GM21367 (cell line): ENCODE measurements at regions not wholly inside any gene's neighbourhood (a gene's known extent, or its start where the extent isn't known, plus 50 kb on each side); places are given as distances from the start of the nearest gene placed in this dataset.
A peak's percentile ranks its signal among the peaks of the same experiment; 100 is the strongest.

Source experiments
- ATAC-seq: cut with Tn5 transposase; IDR thresholded peaks from one replicate; pipeline ENCODE4 v1.9.1; 2021; ENCODE audit not compliant: unreplicated experiment

DNA sequence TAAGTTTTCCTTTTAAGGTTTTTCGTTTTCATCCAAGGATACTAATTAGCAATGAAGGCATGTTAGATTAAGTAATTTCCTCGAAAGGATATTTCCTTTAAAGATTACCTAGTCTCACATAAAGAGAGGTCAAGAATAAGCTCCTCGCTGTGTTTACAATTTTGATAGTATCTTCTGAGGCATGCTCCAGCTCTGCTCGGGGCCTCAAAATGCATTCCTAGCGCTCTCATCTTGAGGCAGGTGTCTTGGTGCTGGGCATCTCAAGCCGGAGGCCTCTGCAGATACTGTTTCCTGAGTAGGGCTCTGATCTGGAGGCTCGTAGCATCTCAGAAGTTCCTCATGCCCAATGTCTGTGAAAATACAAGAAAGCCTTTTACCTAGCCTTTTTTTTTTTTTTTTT, 128.6 kb upstream of the SNX19 start:
- ATAC-seq = no peak

GRCh38 chr11:131052367-131052766, 136.1 kb upstream of the SNX19 start:
- no peak for ATAC-seq

GRCh38 chr11:131056036-131056435, 139.8 kb upstream of the SNX19 start:
- ATAC-seq = no peak

DNA sequence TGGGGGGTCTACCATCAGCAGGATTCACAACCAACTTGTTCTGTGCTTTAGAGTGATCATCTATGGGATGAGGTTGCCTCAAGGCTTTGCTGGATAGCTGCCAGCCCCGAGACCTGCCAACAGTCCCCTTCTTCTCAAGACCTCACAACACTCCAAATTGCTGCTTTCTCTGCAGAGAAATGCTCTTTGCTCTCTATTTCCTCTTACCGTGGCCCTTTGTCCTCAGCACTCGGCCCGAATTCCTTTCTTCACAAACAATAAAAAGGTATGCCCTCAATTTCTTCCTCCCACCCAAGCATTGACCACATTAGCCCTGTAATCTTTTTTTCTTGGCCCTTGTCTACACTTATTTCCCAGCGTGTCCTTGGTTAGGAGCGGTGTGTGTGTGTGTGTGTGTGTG, 147.4 kb upstream of the SNX19 start:
- ATAC-seq = no peak

GRCh38 chr11:131064373-131064991, 148.2 kb upstream of the SNX19 start:
- peak; percentile 82 for ATAC-seq

DNA sequence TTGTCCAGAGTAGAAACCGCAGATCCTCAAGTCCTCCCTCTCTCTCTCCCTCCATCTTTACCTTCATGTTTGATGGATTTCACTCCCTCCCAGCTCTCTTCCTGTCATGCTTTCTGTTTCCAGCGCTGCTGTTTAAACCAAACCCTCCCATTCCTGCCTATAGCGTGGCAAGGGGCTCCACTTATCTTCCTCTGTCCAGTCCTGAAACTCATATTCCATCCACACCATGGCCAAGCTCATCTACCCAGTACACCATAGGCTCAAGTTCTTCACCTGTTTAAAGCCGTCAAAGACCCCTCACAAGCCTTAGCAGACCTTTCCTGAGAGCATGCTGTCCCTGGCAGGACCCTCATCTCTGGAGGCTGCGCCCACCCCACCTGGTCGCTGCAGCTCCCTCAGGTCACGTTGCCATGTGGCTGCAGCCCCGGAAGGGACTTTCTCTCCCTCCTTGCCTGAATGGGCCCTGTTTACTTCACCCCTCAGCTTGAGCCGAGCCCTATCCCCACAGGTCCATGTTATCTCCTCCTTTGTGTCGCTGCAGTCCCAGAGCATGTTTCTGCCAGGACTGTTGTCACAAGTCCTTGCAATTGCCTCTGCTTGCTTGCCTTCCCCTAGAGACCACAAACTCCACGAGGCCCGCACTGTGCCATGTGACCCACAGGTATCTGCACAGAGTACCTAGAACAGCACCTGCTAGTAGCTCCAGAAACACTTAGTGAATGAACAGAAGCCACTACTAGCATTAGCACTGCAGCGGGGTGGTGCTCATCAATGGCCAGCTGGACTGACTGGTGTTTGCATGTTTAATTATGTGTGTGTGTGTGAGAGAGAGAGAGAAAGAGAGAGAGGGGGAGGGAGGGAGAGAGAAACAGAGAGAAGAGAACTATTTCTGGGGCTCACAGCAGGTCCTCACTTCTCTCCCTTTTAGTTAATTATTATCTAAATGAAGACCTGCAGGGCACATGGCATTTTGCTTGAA, 149.4 kb upstream of the SNX19 start:
- no peak for ATAC-seq

DNA sequence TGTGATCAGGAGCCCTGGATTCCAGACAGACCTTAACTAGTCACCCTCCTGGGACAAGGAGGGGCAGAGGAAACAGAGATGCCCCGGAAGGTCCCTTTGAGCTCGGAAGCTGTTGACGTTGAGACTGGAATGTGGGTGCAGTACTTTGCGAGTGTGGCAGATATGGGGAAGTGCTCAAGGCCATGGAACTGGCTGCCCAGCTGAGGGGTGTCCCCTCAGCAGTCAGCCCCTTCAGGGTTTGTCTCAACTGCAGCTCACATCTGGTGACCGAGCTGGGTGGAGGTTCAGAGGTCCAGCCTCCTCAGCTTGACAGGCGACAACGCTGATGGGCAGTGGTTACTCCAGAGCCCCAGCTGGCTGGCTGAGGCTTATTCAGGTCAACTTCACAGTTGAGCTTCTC, 150.3 kb upstream of the SNX19 start:
- ATAC-seq = no peak

GRCh38 chr11:131070365-131070764, 154.1 kb upstream of the SNX19 start:
- no peak for ATAC-seq

DNA sequence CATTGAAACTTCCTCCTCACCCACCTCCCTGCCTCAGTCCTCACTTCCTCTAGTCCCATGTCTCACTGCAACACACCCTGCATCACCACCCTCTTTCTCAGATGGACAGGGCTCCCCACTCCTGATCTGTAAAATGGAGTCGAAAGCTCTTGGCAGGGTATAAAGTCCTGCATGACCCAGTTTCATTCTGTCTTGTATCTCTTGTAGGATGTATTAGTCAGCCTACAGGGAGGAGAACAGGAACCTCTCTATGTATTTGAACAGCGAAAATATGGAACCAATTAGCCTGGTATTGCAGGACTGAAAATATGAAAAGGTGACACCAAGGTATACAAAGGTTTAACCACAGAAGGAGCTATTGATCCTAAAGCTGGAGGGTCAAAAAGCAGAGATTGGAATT, 156.9 kb upstream of the SNX19 start:
- ATAC-seq = no peak

- no peak for ATAC-seq
These were observed 158.3 kb upstream of the SNX19 start for GRCh38 chr11:131074573-131074972.

- no peak for ATAC-seq
These were observed 161.1 kb upstream of the SNX19 start for GRCh38 chr11:131077340-131077739.

- ATAC-seq = no peak
These were observed 162.8 kb upstream of the SNX19 start for GRCh38 chr11:131079036-131079435.

- ATAC-seq = no peak
These were observed 173.5 kb upstream of the SNX19 start for GRCh38 chr11:131089727-131090245.

DNA sequence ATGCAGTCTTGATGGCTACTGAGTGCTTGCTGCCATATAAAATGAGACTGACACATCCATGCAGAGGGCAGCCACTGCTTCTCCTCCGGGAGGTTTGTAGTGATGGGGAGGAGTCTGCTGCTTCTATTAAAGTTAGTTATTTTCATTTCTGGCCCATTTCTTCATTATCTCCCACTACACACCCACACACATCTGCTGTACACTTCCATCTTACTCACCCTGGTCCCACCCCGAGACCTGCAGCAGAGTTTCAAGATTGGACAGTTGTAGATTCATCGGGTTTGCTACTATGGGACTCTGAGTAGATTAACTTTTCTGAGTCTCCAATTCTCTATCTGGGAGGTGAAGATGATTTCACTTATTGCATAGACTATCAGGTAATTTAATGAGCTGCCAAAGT, 176.2 kb upstream of the SNX19 start:
- ATAC-seq = no peak

GRCh38 chr11:131094827-131095226, 178.5 kb upstream of the SNX19 start:
- no peak for ATAC-seq

DNA sequence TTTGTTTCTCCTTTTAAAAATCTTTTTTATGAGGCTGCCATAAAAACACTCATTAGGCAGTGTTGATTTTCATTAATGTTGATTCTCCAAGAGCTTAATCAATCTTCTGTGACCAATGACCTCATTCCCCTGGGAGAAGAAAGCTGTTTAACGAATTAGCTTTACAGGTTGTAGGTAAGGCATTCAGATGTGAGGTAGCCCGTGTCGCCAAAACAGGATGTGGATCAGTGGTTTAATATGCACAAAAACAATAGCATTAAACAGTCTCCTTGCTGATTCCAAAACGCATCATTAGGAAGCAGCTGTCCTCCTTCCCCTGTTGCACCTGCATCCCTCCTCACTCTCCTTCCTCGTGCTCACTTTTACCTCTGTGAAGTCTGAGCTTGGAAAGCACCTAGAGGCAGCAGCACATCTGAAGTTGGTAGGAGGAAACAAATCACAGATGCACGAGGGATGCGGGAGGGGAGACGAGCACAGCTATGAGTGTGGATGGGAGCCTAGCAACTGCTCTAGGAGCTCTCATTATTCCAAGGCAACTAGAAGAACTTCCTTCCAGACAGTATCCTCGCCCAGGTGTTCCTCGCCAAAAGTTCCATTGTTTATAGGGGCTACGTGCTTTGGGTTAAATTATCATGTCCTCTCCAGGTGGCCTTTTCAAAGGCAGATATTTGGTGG, 179.4 kb upstream of the SNX19 start:
- no peak for ATAC-seq

DNA sequence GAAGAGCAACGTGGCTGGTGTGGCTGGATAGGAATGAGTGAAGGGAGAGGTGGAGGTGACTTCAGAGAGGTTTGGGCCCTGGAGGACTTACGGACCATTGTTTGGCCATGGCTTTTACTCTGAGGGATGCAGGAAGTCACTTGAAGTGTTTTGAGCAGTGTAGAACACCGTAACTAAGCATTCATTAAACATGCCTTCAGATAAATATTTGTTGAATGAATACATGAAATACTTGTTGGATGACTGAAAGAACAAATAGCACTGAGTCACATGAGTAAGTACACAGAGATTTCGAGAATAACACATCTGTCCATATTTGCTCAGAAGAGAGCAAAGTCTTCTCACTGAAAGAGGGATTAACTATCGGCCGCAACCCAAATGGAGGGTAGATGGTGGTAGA, 182.7 kb upstream of the SNX19 start:
- ATAC-seq = no peak

- no peak for ATAC-seq
These were observed 183.5 kb upstream of the SNX19 start for GRCh38 chr11:131099746-131100145.

DNA sequence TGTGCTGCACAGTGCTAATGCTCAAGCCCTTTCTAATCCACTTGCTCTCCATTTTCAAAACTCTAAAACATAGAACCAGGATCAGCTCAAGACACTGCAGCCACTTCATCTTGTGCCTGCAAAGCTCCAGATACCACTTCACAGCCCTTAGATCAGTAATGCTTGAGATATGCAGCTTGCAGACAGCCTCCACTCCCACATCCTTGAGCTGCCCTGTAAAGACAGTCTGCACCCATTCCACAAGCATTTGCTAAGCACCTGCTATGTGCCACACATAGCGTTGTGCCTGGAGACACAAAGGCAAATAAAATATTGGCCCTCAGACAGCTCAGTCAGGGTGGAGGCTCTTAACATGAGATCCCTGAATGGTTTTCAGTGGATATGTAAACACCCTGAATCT, 192.5 kb upstream of the SNX19 start:
- no peak for ATAC-seq

DNA sequence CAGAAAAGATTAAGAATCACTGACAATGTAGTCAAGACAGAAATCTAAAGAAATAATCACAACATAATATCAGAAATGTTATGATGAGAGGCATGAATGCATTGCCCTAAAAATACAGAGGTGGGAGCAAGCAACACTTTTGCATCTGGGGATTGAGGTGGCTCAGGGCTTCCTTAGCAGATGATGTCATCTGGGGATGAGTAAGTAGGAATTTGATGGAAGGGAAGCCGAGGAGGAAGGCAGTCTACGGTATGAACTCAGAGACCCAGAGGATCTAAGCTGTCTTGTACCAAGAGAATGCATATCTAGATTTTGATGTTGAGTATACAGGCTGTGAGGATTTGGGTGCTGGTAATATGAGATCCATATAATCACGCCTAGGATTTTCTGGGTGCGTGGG, 193.0 kb upstream of the SNX19 start:
- ATAC-seq = no peak

DNA sequence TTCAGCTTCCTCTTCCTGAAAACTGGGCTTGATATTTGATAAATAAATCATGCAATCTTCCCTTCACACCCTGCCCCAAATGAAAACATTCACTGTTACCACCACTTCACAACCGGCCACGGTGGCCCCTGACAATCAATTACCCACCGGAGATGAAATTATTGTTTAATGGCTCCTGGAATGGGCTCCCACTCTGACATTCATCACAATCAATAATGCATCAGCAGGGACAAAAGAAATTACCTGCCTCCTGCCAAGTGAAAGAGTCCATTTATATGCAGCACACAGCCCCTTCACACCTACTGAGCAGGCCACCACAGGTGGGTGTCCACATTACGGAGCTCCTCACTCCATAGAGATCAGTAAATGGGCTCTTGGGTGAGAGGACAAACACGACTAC, 193.5 kb upstream of the SNX19 start:
- ATAC-seq = no peak

GRCh38 chr11:131111775-131112174, 195.5 kb upstream of the SNX19 start:
- no peak for ATAC-seq
